ENCODE measurements at regions not wholly inside any gene's neighbourhood (a gene's known extent, or its start where the extent isn't known, plus 50 kb on each side); places are given as distances from the start of the nearest gene placed in this dataset.

- no peak for TF ChIP-seq CTCF (IDR thresholded peaks at IDR 0.05)
- TF ChIP-seq POLR2A (IDR thresholded peaks at IDR 0.05) = no peak
Observed at GRCh38 chr17:64718058-64718457, 56.0 kb upstream of the SMURF2 start.
